Heart left ventricle (tissue), 16 donors: ENCODE measurements at regions not wholly inside any gene's neighbourhood (a gene's known extent, or its start where the extent isn't known, plus 50 kb on each side); places are given as distances from the start of the nearest gene placed in this dataset.
A peak's percentile ranks its signal among the peaks of the same experiment; 100 is the strongest.

Source experiments
- ATAC-seq, 4 donors: fragments of 200-7000 bp; cut with Tn5 transposase; one replicate each; pipeline ENCODE4 v1.9.1; 2020 to 2022; ENCODE audit warnings: moderate library complexity in 4 of 4, mild to moderate bottlenecking in 3 of 4, moderate number of reproducible peaks in 1 of 4
- DNase-seq, 5 donors: peaks; one replicate each; pipeline ENCODE4 v3.0.0-alpha.2; 2020
- H3K27ac ChIP-seq, 12 donors: fragments of 200-600 bp; sonication (generic) in 4 of 12; one replicate each; pipeline versions ENCODE4 v1.5.0 to v1.8.0; 2016 to 2022; ENCODE audit warnings: mild to moderate bottlenecking in 2 of 12
- H3K27me3 ChIP-seq, 9 donors: fragments of 200-600 bp; sonication (generic) in 2 of 9; one replicate each; pipeline versions ENCODE4 v1.5.1 to v1.8.0; 2016 to 2022; ENCODE audit warnings: mild to moderate bottlenecking in 3 of 9
- H3K36me3 ChIP-seq, 9 donors: fragments of 200-600 bp; sonication (generic) in 2 of 9; one replicate each; pipeline versions ENCODE4 v1.5.0 to v1.8.0; 2018 to 2022; ENCODE audit warnings: mild to moderate bottlenecking in 2 of 9
- H3K4me1 ChIP-seq, 12 donors: fragments of 200-600 bp; sonication (generic) in 4 of 12; one replicate each; pipeline versions ENCODE4 v1.5.0 to v1.8.0; 2016 to 2022; ENCODE audit warnings: mild to moderate bottlenecking in 3 of 12
- H3K4me3 ChIP-seq, 12 donors: fragments of 200-600 bp; sonication (generic) in 4 of 12; one replicate each; pipeline versions ENCODE4 v1.5.0 to v1.8.0; 2017 to 2022; ENCODE audit warnings: mild to moderate bottlenecking in 9 of 12, moderate library complexity in 4 of 12
- H3K9me3 ChIP-seq, 12 donors: fragments of 200-600 bp; sonication (generic) in 4 of 12; one replicate each; pipeline versions ENCODE4 v1.5.0 to v1.8.0; 2016 to 2022; ENCODE audit warnings: mild to moderate bottlenecking in 1 of 12
- CTCF ChIP-seq, 12 donors: fragments of 200-600 bp; sonication (generic) in 4 of 12; IDR thresholded peaks; one replicate each; pipeline versions ENCODE4 v1.5.0 to v1.8.0; 2018 to 2022; ENCODE audit warnings: antibody characterized with exemption in 12 of 12, mild to moderate bottlenecking in 5 of 12
- POLR2A ChIP-seq, 2 donors: fragments of 450-650 bp; IDR thresholded peaks; one replicate each; pipeline ENCODE4 v1.6.1; 2017; ENCODE audit warnings: antibody characterized with exemption in 2 of 2, mild to moderate bottlenecking in 2 of 2, moderate library complexity in 2 of 2
- WGBS, 4 donors: extraction: QIAGEN DNeasy Blood & Tissue Kit in 2 of 4; methylation state at CpG; one replicate each; pipeline versions ENCODE4 v1.1.5 to v1.1.7; 2013 to 2018; 5-methylcytosine and 5-hydroxymethylcytosine counted together
- intact Hi-C, 10 donors: fragments of 100-400 bp; cut with DNase I; formaldehyde crosslinking; loops; one replicate each; pipeline versions ENCODE4 v1.11.1 to v1.14.2; 2022
- donor health status: ischemic (EF 13 %, LVEDD 7.1; RV severe dilation, severe dysfunction).
- donor health status: healthy with polysubstance abuse.
- donor health status: DM: no; HTN: yes; CAD: no.
- donor health status: DM: no; HTN: no; CAD: no.
- donor health status: ischemic (EF 25% LVEDD 6.9; RV normal size, moderate dysfunction).
- donor health status: ischemic (EF 25% LVEDD 5.7; RV mildly dilated, moderate dysfunction).
- donor health status: healthy.
- donor health status: DM: yes; HTN: yes; CAD: no.
- donor health status: ischemic (EF 35%, LVEDD 5.7; RV mildly dilated, moderate dysfunction).
- donor health status: nonischemic (EF 11% LVEDD 7.7; RV severe dilation, severe dysfunction).
- donor health status: DM: yes; HTN: yes; CAD: no.
- donor health status: PGD.
- donor health status: ischemic (EF 29% LVEDD 5.4; RV normal size, mild dysfunction).
- donor health status: nonischemic (EF 23%, LVEDD 6.1; RV moderate dilation, normal function).

DNA sequence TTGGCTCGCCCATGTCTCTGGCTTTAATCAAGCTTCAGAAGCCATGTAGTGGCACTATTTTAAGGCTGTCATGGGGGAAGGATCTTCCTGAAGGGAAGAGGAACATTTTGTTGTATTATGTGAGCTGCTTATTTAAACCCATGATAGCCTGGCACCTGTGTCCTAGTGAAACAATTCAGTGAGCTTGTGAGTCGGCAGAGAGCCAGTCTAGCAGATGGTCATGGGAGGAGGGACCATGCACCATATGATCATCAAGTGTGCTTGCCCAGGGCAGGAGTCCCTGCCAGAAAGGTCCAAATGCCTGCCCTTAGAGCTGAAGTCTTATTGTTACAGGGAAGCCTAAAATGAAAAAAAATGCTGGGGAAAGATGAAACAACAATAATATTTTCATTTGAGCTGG, 132.9 kb downstream of the PRDM13 start:
- H3K4me3 ChIP-seq, result no peak overlapping the region
- H3K9me3 ChIP-seq, result no peaks in the 10 kb centered on the region
- H3K27ac ChIP-seq, result no peak overlapping the region
- intact Hi-C loops, result no loop called here
- no peaks in the 10 kb centered on the region for H3K4me1 ChIP-seq
- no peaks in the 10 kb centered on the region for H3K36me3 ChIP-seq
- 12 to 40% (median 28%) methylated on average over 2 of the region's 2 CpGs for WGBS, 4 donors
- no peak for TF ChIP-seq POLR2A (IDR thresholded peaks at IDR 0.05)
- TF ChIP-seq CTCF (IDR thresholded peaks at IDR 0.05), result no peak
- peak in 2 of 5 donors; percentile 16 to 38 for DNase-seq
- H3K27me3 ChIP-seq, result peaks cover 0 to 35% (median 0%) of the 10 kb centered on the region in 9 donors
- peak in 3 of 4 donors; percentile 42 to 64 (median 55) for ATAC-seq

DNA sequence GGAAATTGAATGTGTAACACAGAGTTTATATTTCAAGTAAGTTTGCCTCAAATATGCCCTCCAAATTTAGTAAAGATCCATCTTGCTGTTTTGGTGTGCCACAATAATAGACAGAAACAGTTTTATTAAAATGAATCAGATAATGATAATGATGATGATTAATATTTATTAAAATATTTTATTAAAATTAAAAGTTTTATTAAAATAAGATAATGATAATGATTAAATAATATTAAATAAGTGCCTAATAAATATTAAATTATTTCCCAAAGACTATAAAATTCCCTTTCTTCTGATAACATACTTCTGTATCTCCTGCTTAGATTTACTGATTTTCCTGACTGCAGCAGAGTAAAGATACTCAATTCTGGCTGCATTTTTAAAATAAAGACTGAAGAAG, 134.5 kb downstream of the PRDM13 start:
- no peak for DNase-seq
- Histone ChIP-seq H3K9me3 (no peaks in the 10 kb centered on the region), H3K4me3 (no peak overlapping the region), H3K27me3 (peaks cover 0 to 35% (median 0%) of the 10 kb centered on the region in 9 donors), H3K36me3 (no peaks in the 10 kb centered on the region), H3K4me1 (peaks cover 0 to 2% (median 0%) of the 10 kb centered on the region in 12 donors), H3K27ac (no peak overlapping the region)
- no peak for ATAC-seq
- TF ChIP-seq CTCF (IDR thresholded peaks at IDR 0.05) (no peak), POLR2A (IDR thresholded peaks at IDR 0.05) (no peak)
- intact Hi-C loops, result loop anchor here in 6 of 10 donors (5.0 to 10.0 kb wide), 5 partner anchors 146 to 406 kb away; no protein-coding TSS in a partner anchor

- DNase-seq (no peak), ATAC-seq (no peak)
- 86 to 97% (median 92%) methylated on average over 2 of the region's 2 CpGs for WGBS, 4 donors
- no peak overlapping the region for H3K27ac ChIP-seq
- intact Hi-C loops, result loop anchor here in 6 of 10 donors (2.0 to 10.0 kb wide), 6 partner anchors 149 to 409 kb away; no protein-coding TSS in a partner anchor
- no peak for TF ChIP-seq CTCF (IDR thresholded peaks at IDR 0.05)
- no peak for TF ChIP-seq POLR2A (IDR thresholded peaks at IDR 0.05)
- no peak overlapping the region for H3K4me3 ChIP-seq
- H3K9me3 ChIP-seq, result no peaks in the 10 kb centered on the region
- no peaks in the 10 kb centered on the region for H3K36me3 ChIP-seq
- peaks cover 0 to 3% (median 0%) of the 10 kb centered on the region in 12 donors for H3K4me1 ChIP-seq
- peaks cover 0 to 40% (median 0%) of the 10 kb centered on the region in 9 donors for H3K27me3 ChIP-seq
These were observed 137.0 kb downstream of the PRDM13 start for GRCh38 chr6:99743647-99744046.

GRCh38 chr6:99745651-99746050, 139.0 kb downstream of the PRDM13 start:
- H3K27ac ChIP-seq, result no peak overlapping the region
- H3K4me1 ChIP-seq, result peaks cover 0 to 3% (median 0%) of the 10 kb centered on the region in 12 donors
- TF ChIP-seq CTCF (IDR thresholded peaks at IDR 0.05) (no peak), POLR2A (IDR thresholded peaks at IDR 0.05) (no peak)
- WGBS, 4 donors, result 23 to 32% (median 28%) methylated on average over 2 of the region's 2 CpGs
- intact Hi-C loops, result loop anchor here (1.0 to 10.0 kb wide), 9 partner anchors 151 to 411 kb away; no protein-coding TSS in a partner anchor
- no peaks in the 10 kb centered on the region for H3K36me3 ChIP-seq
- H3K9me3 ChIP-seq, result no peaks in the 10 kb centered on the region
- ATAC-seq (no peak), DNase-seq (no peak)
- peaks cover 0 to 25% (median 0%) of the 10 kb centered on the region in 9 donors for H3K27me3 ChIP-seq
- no peak overlapping the region for H3K4me3 ChIP-seq
